Aorta (tissue), 5 donors: ENCODE measurements at regions not wholly inside any gene's neighbourhood (a gene's known extent, or its start where the extent isn't known, plus 50 kb on each side); places are given as distances from the start of the nearest gene placed in this dataset.

Experiments used
- ATAC-seq: fragments of 200-7000 bp; cut with Tn5 transposase; one replicate; pipeline ENCODE4 v1.9.1; 2022; ENCODE audit warnings: moderate library complexity; ENCODE audit not compliant: low FRiP score
- DNase-seq, 2 donors: peaks; one replicate each; pipeline ENCODE4 v3.0.0-alpha.2; 2020
- H3K27ac ChIP-seq, 2 donors: one replicate each; pipeline ENCODE4 v1.5.1; 2013; ENCODE audit warnings: low read length in 2 of 2, mild to moderate bottlenecking in 2 of 2, moderate library complexity in 2 of 2, control low read depth in 1 of 2, inconsistent platforms in 1 of 2, low read depth in 1 of 2
- H3K27me3 ChIP-seq, 2 donors: one replicate each; pipeline ENCODE4 v1.6.1; 2013; ENCODE audit warnings: control low read depth in 1 of 2, low read length in 1 of 2, mild to moderate bottlenecking in 1 of 2, moderate library complexity in 1 of 2; ENCODE audit not compliant: insufficient read depth in 2 of 2, control insufficient read depth in 1 of 2
- H3K36me3 ChIP-seq, 2 donors: one replicate each; pipeline ENCODE4 v1.6.1; 2013; ENCODE audit warnings: control low read depth in 1 of 2, low read length in 1 of 2, mild to moderate bottlenecking in 1 of 2; ENCODE audit not compliant: insufficient read depth in 2 of 2, control insufficient read depth in 1 of 2
- H3K4me1 ChIP-seq, 2 donors: one replicate each; pipeline ENCODE4 v1.6.1; 2013; ENCODE audit warnings: low read length in 2 of 2, control low read depth in 1 of 2, mild to moderate bottlenecking in 1 of 2, moderate library complexity in 1 of 2; ENCODE audit not compliant: insufficient read depth in 2 of 2, control insufficient read depth in 1 of 2
- H3K4me3 ChIP-seq, 2 donors: one replicate each; pipeline ENCODE4 v1.5.1; 2013; ENCODE audit warnings: low read length in 2 of 2, control low read depth in 1 of 2, mild to moderate bottlenecking in 1 of 2
- H3K9me3 ChIP-seq: one replicate; pipeline ENCODE4 v1.6.1; 2013; ENCODE audit warnings: mild to moderate bottlenecking, low read length; ENCODE audit not compliant: control insufficient read depth
- WGBS, 2 donors: extraction: QIAGEN DNeasy Blood & Tissue Kit; methylation state at CpG; one replicate each; pipeline ENCODE4 v1.1.7; 2013; 5-methylcytosine and 5-hydroxymethylcytosine counted together
- intact Hi-C, 2 donors: fragments of 100-400 bp; cut with DNase I; formaldehyde crosslinking; loops; one replicate each; pipeline versions ENCODE4 v1.14.2 to v1.15.0; 2022
- donor health status: healthy with polysubstance abuse.
- donor health status: Bipolar disorder and iron deficiency.
- donor health status: DM: no; HTN: no; CAD: no.
- donor health status: DM: no; HTN: no; CAD: no.
- donor health status: DM: yes; HTN: yes; CAD: no.

GRCh38 chr16:6913566-6913965 lies 419.1 kb upstream of the RBFOX1 start:
- Histone ChIP-seq H3K4me1 (no peaks in the 10 kb centered on the region), H3K27ac (no peak overlapping the region), H3K9me3 (peaks cover 3% of the 10 kb centered on the region), H3K27me3 (no peaks in the 10 kb centered on the region), H3K4me3 (no peak overlapping the region), H3K36me3 (no peaks in the 10 kb centered on the region)
- ATAC-seq (no peak), DNase-seq (no peak)
- 33 to 45% methylated on average over 5 of the region's 5 CpGs for WGBS, 2 donors
- intact Hi-C loops, result no loop called here

- no peak overlapping the region for H3K4me3 ChIP-seq
- H3K9me3 ChIP-seq, result peaks cover 2% of the 10 kb centered on the region
- no peak overlapping the region for H3K27ac ChIP-seq
- no peaks in the 10 kb centered on the region for H3K27me3 ChIP-seq
- H3K4me1 ChIP-seq, result no peaks in the 10 kb centered on the region
- DNase-seq, result no peak
- ATAC-seq, result no peak
- WGBS, 2 donors, result 54 to 64% methylated on average over 5 of the region's 5 CpGs
- H3K36me3 ChIP-seq, result no peaks in the 10 kb centered on the region
- intact Hi-C loops, result no loop called here
Measured at GRCh38 chr16:6910301-6910700, 422.3 kb upstream of the RBFOX1 start.

- ATAC-seq, result no peak
- no peak for DNase-seq
- Histone ChIP-seq H3K36me3 (no peaks in the 10 kb centered on the region), H3K9me3 (no peaks in the 10 kb centered on the region), H3K4me3 (no peak overlapping the region), H3K27me3 (no peaks in the 10 kb centered on the region), H3K4me1 (no peaks in the 10 kb centered on the region), H3K27ac (no peak overlapping the region)
- intact Hi-C loops, result no loop called here
- WGBS, 2 donors, result 53 to 55% methylated on average over 3 of the region's 3 CpGs
Measured at GRCh38 chr16:6905601-6906000, 427.0 kb upstream of the RBFOX1 start.

- WGBS, 2 donors, result 24 to 44% methylated on average over 5 of the region's 5 CpGs
- ATAC-seq, result no peak
- intact Hi-C loops, result no loop called here
- DNase-seq, result no peak
- no peaks in the 10 kb centered on the region for H3K36me3 ChIP-seq
- H3K27me3 ChIP-seq, result no peaks in the 10 kb centered on the region
- no peaks in the 10 kb centered on the region for H3K9me3 ChIP-seq
- H3K4me3 ChIP-seq, result no peak overlapping the region
- no peak overlapping the region for H3K27ac ChIP-seq
- no peaks in the 10 kb centered on the region for H3K4me1 ChIP-seq
Measured at GRCh38 chr16:6903671-6904070, 429.0 kb upstream of the RBFOX1 start.

- intact Hi-C loops, result no loop called here
- Histone ChIP-seq H3K4me1 (no peaks in the 10 kb centered on the region), H3K9me3 (no peaks in the 10 kb centered on the region), H3K36me3 (no peaks in the 10 kb centered on the region), H3K27ac (no peak overlapping the region), H3K4me3 (no peak overlapping the region), H3K27me3 (no peaks in the 10 kb centered on the region)
- no peak for DNase-seq
- ATAC-seq, result no peak
- 85 to 93% methylated on average over 10 of the region's 10 CpGs for whole genome bisulfite sequencing, 2 donors
Measured at GRCh38 chr16:6898896-6899295, 433.7 kb upstream of the RBFOX1 start.

- Histone ChIP-seq H3K4me3 (no peak overlapping the region), H3K9me3 (peaks cover under 1% of the 10 kb centered on the region), H3K4me1 (no peaks in the 10 kb centered on the region), H3K27me3 (no peaks in the 10 kb centered on the region), H3K27ac (no peak overlapping the region), H3K36me3 (no peaks in the 10 kb centered on the region)
- ATAC-seq (no peak), DNase-seq (no peak)
- WGBS, 2 donors, result 56% methylated on average over 8 of the region's 8 CpGs
- intact Hi-C loops, result no loop called here
Measured at GRCh38 chr16:6897876-6898485, 434.7 kb upstream of the RBFOX1 start.

- DNase-seq, result no peak
- Histone ChIP-seq H3K36me3 (no peaks in the 10 kb centered on the region), H3K27me3 (no peaks in the 10 kb centered on the region), H3K4me3 (no peak overlapping the region), H3K27ac (no peak overlapping the region), H3K9me3 (peaks cover 2% of the 10 kb centered on the region), H3K4me1 (no peaks in the 10 kb centered on the region)
- no peak for ATAC-seq
- intact Hi-C loops, result no loop called here
- WGBS, 2 donors, result 13 to 25% methylated on average over 4 of the region's 4 CpGs
Measured at GRCh38 chr16:6892966-6893365, 439.7 kb upstream of the RBFOX1 start.

GRCh38 chr16:6891496-6891895 lies 441.1 kb upstream of the RBFOX1 start:
- ATAC-seq, result no peak

GRCh38 chr16:6888531-6888930 lies 444.1 kb upstream of the RBFOX1 start:
- H3K27me3 ChIP-seq, result no peaks in the 10 kb centered on the region
- no peak overlapping the region for H3K27ac ChIP-seq
- intact Hi-C loops, result no loop called here
- ATAC-seq (no peak), DNase-seq (no peak)
- H3K4me1 ChIP-seq, result no peaks in the 10 kb centered on the region
- peaks cover 2% of the 10 kb centered on the region for H3K9me3 ChIP-seq
- no peak overlapping the region for H3K4me3 ChIP-seq
- H3K36me3 ChIP-seq, result no peaks in the 10 kb centered on the region
- 55 to 59% methylated on average over 2 of the region's 2 CpGs for WGBS, 2 donors

More at GRCh38 chr16:6891496-6891895, 441.1 kb upstream of the RBFOX1 start:
- Histone ChIP-seq H3K36me3 (no peaks in the 10 kb centered on the region), H3K27ac (no peak overlapping the region), H3K9me3 (peaks cover 2% of the 10 kb centered on the region), H3K27me3 (no peaks in the 10 kb centered on the region), H3K4me1 (no peaks in the 10 kb centered on the region), H3K4me3 (no peak overlapping the region)
- DNase-seq, result no peak
- 5% methylated on average over 2 of the region's 2 CpGs for WGBS, 2 donors
- intact Hi-C loops, result no loop called here
